HG03159 (cell line): ENCODE measurements at regions not wholly inside any gene's neighbourhood (a gene's known extent, or its start where the extent isn't known, plus 50 kb on each side); places are given as distances from the start of the nearest gene placed in this dataset.

Experiments
- ATAC-seq: cut with Tn5 transposase; IDR thresholded peaks from one replicate; pipeline ENCODE4 v1.9.1; 2021; ENCODE audit warnings: mild to moderate bottlenecking, moderate library complexity; ENCODE audit not compliant: unreplicated experiment

DNA sequence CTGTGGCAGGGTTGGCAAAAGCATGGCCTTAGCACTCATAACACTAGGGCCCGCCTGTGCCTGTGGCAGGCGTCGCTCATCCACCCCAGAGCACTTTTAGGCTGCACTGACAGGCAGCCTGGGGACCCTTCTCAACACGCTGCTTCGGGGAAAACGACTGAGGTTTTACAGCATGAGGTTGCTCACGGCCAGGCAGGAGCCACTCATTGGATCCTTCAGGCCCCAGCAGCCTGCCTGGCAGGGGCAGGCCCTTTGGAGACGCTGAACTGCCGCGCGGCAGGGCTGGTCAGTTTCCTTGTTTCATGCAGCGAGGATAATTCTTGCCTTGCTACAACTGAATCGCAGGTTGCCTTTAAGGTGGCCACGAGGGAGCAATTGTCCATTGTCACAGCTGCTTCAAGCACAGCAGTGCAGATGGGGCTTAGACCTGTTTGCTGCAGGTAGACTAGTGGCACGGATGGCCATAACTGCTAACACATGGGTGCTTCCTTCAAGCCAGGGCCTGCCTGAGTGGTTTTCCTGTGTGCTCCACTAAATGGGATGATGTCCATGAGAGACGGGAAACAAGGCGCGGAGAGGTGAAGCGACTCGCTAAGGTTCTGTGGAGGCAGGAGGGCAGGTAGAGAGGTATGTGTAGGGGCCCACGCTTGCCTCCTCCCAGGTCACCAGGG is 49.9 kb upstream of the HS6ST1 start:
- ATAC-seq = no peak

- ATAC-seq = no peak
Measured at GRCh38 chr2:128369108-128369555, 50.5 kb upstream of the HS6ST1 start.

DNA sequence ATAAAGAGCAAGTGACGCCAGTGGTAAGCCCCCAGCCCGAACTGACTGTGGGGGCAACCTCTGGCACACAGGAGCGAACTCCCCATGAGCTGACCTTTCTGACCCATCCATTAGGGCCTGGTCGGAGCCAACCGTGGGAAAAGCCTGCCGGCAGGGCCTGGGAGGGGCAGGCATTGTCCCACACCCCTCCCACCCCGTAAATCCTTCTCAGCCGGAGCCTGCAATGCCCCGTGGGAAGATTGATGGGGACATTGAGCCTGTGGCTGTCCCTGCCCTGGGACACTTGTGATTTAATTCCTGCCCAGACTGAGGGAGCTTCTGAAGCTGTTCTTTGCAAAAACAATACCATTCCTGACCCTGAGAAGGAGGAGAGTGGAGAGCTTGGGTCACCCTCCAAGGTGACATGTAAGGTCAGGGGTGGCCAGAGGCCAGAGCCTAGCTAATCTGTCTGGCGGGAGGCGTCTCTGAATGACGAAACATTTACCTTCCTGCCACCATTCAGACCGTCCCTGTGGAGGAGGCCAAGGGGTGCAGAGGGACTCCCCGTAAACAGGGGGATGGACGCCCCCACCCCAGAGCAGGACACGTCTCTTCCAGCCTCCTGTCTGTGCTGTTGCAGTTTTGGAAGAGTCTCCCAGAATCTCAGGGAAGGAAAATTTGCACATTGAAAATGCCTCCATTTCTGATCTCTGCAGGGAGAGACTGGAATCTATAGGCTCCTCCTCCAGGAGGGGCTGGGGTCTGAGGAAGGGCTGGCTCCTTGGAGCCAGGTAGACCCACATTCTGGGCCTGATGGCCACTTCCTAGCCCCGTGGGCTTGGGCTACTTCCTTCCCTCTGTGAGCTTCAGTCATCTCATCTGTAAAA is 51.2 kb upstream of the HS6ST1 start:
- no peak for ATAC-seq

GRCh38 chr2:128370468-128371247 is 52.0 kb upstream of the HS6ST1 start:
- no peak for ATAC-seq

GRCh38 chr2:128371248-128371630 is 52.6 kb upstream of the HS6ST1 start:
- ATAC-seq = no peak

DNA sequence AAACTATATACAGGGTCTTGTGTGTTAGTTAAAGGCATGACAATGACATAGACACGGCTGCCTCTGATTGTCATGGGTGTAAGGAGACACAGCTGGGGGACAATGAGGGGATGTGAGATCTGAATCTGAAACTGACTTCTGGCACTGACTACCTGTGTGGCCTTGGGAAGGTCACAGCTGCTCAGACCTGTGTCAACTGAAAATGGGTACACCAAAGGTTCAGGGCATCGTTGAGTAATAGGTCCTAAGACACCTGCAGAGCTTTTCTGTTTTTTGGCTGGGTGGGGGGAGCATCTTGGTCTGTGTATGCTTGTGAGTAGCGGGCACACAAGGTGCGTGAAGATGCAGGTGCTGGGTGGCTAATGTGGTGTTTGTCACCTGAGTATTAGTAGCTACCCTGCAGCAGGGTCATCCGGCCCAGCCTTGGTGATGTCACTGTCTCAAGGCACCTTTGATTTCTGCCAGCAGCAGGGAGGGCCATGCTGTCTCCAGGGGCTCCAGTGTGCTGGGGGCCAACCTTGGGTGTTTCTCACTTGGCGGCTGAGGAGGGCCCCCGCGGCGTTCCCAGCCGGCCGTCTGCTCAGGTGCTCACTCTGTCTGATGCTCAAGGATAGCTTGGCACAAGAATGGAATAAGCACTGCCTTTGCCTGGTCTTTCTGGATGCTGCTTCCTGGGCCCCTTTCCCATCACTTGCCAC is 53.1 kb upstream of the HS6ST1 start:
- no peak for ATAC-seq

DNA sequence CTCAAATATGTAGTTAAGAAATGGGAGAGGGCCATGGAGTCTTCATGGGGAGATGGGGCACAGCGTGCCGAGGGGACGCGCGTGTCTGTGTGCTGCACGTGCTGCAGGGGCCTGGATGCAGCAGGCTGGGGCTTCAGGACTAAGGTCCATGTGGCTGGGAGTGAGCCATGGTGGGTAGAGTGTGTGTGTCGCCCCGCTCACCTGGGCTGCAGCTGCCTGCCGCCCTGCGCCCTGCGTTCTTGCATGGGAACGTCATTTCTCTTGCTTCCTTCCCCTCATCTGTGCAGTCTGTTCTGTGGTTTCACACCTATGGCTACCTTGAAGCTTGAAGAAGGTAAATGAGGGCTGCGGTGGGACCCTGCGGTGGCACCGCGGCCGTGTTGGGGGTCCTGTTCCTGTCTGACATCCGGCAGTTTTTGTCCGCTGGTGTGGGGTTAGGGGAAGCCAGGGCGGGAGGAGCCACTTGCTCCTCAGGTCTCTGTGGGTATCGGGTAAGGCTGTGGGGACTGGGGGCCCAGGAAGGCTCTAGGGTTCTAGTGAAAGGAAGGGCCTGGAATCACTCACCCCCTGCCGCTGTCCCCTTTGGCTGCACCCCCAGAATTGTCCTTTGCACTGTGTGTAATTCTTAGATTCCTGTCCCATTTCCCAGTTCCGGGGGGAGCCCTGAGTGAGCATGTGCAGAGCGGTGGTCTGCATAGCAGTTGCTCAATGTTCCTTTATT is 54.1 kb upstream of the HS6ST1 start:
- no peak for ATAC-seq

DNA sequence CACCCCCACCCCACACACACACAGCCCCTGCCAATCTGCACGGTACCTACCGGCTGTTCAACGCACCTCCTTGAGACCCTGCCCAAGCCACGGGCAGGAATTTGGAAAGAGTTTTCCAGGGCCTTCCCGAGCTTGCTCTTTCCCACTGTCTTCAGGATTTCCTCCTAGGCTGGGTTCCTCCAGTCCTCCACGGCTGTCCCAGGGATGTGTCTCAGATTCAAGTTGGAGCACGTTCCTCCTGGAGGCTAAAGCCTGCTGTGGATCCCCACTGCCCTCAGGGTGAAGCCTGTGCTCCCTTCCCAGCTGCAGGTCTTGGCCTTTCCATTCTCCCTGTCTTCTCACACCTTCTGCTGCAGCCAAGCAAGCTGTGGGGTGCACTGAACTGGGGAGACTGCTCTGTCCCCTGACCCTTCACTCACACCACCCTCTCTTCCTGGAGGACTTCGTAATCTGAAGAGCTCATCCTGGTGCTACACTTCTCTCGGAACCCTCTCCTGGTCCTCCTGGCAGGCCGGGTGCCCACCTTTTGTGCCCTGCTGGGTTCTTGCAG is 54.9 kb upstream of the HS6ST1 start:
- ATAC-seq = no peak

GRCh38 chr2:128374001-128374710 is 55.5 kb upstream of the HS6ST1 start:
- ATAC-seq = no peak

GRCh38 chr2:128374711-128375413 is 56.2 kb upstream of the HS6ST1 start:
- ATAC-seq = no peak

DNA sequence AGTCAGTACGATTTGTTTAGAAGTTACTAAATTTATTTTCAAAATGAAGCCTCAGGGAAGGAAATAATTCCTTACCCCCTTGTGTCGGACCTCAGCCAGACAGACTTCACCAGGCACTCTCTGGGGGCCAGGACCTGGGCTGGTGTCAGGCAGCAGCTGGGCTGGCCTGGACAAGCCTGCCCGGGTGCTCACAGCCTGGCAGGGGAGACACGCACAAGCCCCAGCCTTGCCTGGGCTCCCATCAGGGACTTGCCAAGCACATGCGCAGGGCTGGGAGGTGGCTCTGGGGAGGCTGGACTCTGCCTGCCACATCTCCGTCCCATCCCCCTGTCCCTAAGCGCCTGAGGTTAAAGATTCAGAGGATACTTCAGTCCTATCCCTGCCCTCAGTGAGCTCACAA is 56.8 kb upstream of the HS6ST1 start:
- ATAC-seq = no peak

DNA sequence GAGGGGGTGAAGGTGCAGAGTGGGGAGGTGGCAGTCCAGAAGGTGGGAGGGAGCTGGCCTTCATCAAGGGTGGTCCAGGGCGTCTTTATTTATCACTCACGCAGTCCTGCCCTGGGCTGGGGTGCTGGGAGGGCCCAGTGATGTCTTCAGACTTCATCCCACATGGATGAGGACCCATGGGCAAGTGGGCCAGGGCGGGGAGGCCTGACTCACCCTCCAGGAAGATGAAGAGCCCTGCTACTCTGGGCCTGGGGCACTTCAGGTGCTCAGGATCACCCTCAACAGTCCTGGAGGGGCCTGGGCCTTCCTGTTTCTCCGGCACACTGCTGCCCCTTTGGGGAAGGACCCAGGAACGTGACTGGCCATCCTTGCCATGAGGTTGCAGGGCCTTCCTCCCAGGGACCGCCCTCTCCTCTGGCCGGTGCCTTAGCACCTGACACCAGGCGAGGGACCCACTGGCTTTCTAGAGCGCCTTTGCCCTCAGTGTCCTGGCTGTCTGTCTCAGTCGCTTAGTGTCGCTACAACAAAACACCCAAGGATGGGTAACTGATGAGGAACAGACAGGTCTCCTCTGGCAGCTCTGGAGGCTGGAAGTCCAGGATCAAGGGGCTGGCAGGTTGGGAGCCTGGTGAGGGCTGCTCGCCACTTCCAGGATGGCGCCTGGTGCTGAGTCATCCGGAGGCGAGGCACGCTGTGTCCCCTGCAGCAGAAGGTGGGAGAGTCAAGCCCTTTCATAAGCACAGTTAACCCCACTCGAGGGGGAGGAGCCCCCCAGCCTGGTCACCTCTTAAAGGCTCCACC is 57.8 kb upstream of the HS6ST1 start:
- no peak for ATAC-seq

DNA sequence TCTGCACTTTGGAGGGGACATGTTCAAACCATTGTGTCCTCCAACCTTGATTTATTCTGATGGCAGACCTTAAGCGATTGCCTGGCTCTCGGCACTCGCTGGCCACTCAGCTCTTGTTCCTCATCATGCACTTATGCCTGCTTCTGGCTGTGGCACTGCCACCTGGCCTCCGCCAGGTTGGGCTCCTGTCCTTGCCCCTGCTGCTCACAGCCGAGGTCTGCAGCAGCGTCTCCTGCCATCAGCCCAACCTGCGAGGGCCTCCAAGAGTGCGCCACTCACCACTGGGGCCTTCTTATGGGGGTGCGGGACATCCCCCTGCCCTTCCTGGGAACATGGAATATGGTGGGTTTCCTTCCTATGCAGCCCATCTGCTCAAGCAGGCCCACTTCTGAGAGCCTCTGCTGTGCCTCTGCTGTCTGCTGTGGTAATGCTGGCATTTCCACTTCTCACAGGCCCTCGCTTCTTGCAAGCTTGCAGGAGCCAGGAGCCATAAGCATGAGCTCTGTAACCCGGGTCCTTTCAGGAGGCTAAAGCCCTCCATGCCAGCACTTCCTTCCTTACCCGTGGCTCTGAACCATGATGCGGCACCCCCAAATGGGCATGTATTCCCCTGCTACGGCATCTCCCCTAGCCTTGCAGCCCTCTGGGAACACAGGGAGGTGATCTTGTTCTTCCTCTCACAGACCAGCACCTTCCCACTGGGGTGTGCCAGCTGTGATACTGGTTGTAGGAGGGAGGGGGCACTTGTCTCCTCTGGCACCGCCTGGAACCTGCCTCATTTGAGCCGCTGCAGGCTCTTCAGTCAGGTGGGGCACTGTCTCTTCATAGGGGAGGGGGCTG is 58.6 kb upstream of the HS6ST1 start:
- no peak for ATAC-seq

- no peak for ATAC-seq
Measured at GRCh38 chr2:128378231-128379020, 59.8 kb upstream of the HS6ST1 start.

DNA sequence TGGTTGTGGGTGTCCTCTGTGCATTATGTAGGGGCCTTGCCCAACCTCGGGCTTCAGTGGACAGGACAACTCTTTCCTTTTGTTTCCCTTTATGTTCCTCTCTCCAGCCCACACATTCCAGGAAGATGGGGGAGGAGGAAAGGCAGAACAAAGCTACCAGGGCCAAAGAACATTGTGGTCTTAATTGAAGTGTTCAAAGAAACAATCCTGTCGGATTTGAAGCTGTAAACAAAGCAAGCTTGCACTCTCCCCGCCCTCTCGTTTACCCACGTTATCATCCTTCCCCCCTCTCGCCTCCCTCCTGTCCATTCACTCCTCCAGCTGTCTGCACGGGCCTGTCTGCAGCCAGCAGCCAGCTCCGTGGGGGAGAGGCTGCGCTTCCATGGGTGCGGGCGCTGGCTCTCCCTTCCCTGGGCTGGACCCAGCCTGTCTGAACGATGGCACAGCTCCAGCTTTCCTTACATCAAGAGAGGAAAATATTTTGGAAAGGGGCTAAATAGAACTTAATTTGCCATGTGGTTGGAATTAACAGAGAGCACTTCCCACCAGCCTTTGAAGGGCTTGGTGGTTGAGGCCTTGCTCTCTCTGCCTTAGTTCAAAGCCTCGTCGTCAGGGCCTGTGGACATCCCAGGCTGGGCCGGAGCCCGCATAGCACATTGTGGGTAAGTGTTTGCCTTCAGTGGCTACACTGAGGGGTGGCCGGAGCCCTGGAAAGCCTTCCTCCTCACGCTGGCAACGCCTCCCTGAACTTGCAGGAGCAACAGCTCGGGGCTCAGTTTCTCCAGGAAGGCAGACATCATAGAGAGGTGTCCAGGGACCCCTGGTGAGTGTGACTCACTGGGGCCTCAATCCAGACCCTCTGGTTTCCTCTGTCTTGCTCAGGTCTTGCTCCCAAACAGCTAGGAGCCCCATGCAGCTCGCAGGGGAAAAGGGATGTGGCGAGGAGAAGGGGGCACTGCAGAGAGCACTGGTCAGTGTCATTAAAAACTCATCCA is 60.6 kb upstream of the HS6ST1 start:
- no peak for ATAC-seq
